Trophoblast cell (in vitro differentiated cells and primary cell): ENCODE measurements at regions not wholly inside any gene's neighbourhood (a gene's known extent, or its start where the extent isn't known, plus 50 kb on each side); places are given as distances from the start of the nearest gene placed in this dataset.
A peak's percentile ranks its signal among the peaks of the same experiment; 100 is the strongest.

Experiments used
- DNase-seq, 2 donors: peaks; one replicate each; pipeline ENCODE4 v3.0.0-alpha.2; 2016
- H2AFZ ChIP-seq: 2 replicates; pipeline ENCODE4 v1.6.1; 2013; ENCODE audit warnings: low read length, moderate library complexity, mild to moderate bottlenecking; ENCODE audit not compliant: insufficient read depth, poor library complexity
- H2AK5ac ChIP-seq: 2 replicates; pipeline ENCODE4 v1.6.1; 2013; ENCODE audit warnings: mild to moderate bottlenecking, low read length
- H2BK120ac ChIP-seq: 2 replicates; pipeline ENCODE4 v1.6.1; 2013; ENCODE audit warnings: low read length, mild to moderate bottlenecking, moderate library complexity; ENCODE audit not compliant: insufficient read depth, poor library complexity
- H2BK12ac ChIP-seq: 2 replicates; pipeline ENCODE4 v1.6.1; 2013; ENCODE audit warnings: mild to moderate bottlenecking, low read length, moderate library complexity
- H2BK5ac ChIP-seq: 2 replicates; pipeline ENCODE4 v1.6.1; 2013; ENCODE audit warnings: low read length, low read depth, moderate library complexity, mild to moderate bottlenecking; ENCODE audit not compliant: poor library complexity
- H3K14ac ChIP-seq: 2 replicates; pipeline ENCODE4 v1.6.1; 2013; ENCODE audit warnings: mild to moderate bottlenecking, low read length
- H3K18ac ChIP-seq: 2 replicates; pipeline ENCODE4 v1.6.1; 2013; ENCODE audit warnings: mild to moderate bottlenecking, low read length
- H3K23ac ChIP-seq: 2 replicates; pipeline ENCODE4 v1.6.1; 2013; ENCODE audit warnings: low read length
- H3K27ac ChIP-seq: 2 replicates; pipeline ENCODE4 v1.5.1; 2013; ENCODE audit warnings: low read depth, mild to moderate bottlenecking, inconsistent platforms, low read length, moderate library complexity
- H3K27me3 ChIP-seq: 2 replicates; pipeline ENCODE4 v1.6.1; 2013; ENCODE audit warnings: inconsistent platforms, mild to moderate bottlenecking, low read length, moderate library complexity; ENCODE audit not compliant: insufficient read depth
- H3K36me3 ChIP-seq, 2 experiments: 1 replicate in 1 of 2; 2 replicates in 1 of 2; pipeline ENCODE4 v1.6.1; 2013; ENCODE audit warnings: low read length in 2 of 2, mild to moderate bottlenecking in 2 of 2, moderate library complexity in 1 of 2; ENCODE audit not compliant: insufficient read depth in 2 of 2, control insufficient read depth in 1 of 2
- H3K4ac ChIP-seq: 2 replicates; pipeline ENCODE4 v1.6.1; 2013; ENCODE audit warnings: low read depth, mild to moderate bottlenecking, low read length, moderate library complexity
- H3K4me1 ChIP-seq, 2 experiments: 1 replicate in 1 of 2; 2 replicates in 1 of 2; pipeline ENCODE4 v1.6.1; 2013; ENCODE audit warnings: low read length in 2 of 2, mild to moderate bottlenecking in 2 of 2, moderate library complexity in 1 of 2; ENCODE audit not compliant: insufficient read depth in 2 of 2, control insufficient read depth in 1 of 2
- H3K4me2 ChIP-seq: 2 replicates; pipeline ENCODE4 v1.6.1; 2013; ENCODE audit warnings: inconsistent platforms, mild to moderate bottlenecking, low read length, moderate library complexity
- H3K4me3 ChIP-seq: 2 replicates; pipeline ENCODE4 v1.5.1; 2013; ENCODE audit warnings: mild to moderate bottlenecking, low read depth, low read length, inconsistent platforms
- H3K79me1 ChIP-seq: one replicate; pipeline ENCODE4 v1.6.1; 2013; ENCODE audit warnings: low read length
- H3K79me2 ChIP-seq: 2 replicates; pipeline ENCODE4 v1.6.1; 2013; ENCODE audit warnings: low read length, mild to moderate bottlenecking; ENCODE audit not compliant: control insufficient read depth, insufficient read depth, poor library complexity
- H3K9ac ChIP-seq: 2 replicates; pipeline ENCODE4 v1.6.1; 2013; ENCODE audit warnings: mild to moderate bottlenecking, low read length
- H3K9me3 ChIP-seq: 2 replicates; pipeline ENCODE4 v1.6.1; 2013; ENCODE audit warnings: low read depth, mild to moderate bottlenecking, control low read depth, inconsistent platforms, low read length; ENCODE audit not compliant: insufficient read depth
- H4K12ac ChIP-seq: 2 replicates; pipeline ENCODE4 v1.6.1; 2013; ENCODE audit warnings: low read depth, mild to moderate bottlenecking, low read length, moderate library complexity
- H4K8ac ChIP-seq: 2 replicates; pipeline ENCODE4 v1.6.1; 2013; ENCODE audit warnings: low read depth, mild to moderate bottlenecking, low read length, moderate library complexity
- H4K91ac ChIP-seq: one replicate; pipeline ENCODE4 v1.6.1; 2013; ENCODE audit warnings: low read depth, mild to moderate bottlenecking, low read length, moderate library complexity
- WGBS: extraction: QIAGEN DNeasy Blood & Tissue Kit; methylation state at CpG from one replicate; pipeline ENCODE4 v1.1.7; 2013; ENCODE audit warnings: missing lambda C conversion rate; ENCODE audit not compliant: insufficient read length, insufficient coverage; ENCODE audit errors: extremely low coverage; 5-methylcytosine and 5-hydroxymethylcytosine counted together

DNA sequence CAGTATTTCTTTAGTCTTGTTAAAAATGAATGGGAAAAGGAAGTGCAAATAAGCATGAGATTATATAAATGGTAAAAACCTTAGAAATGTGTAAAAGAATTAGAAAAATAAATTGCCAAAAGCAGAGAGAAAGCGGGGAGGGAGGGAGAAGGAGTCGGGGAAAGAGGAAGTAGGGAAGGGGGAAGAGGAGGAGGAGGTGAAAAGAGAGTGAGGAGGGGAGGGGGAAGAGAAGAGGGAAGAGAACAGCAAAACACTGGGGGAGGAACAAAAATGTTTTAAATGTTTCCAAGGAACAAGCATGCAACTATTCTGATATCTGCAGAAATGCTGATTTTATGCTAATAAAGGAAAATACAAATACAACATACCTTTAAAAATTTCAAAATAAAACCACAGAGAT lies 317.5 kb downstream of the PIK3R1 start:
- Histone ChIP-seq H3K14ac (no peak overlapping the region), H3K23ac (no peak overlapping the region)
- WGBS: 100% methylated on average over 2 of the region's 2 CpGs

DNA sequence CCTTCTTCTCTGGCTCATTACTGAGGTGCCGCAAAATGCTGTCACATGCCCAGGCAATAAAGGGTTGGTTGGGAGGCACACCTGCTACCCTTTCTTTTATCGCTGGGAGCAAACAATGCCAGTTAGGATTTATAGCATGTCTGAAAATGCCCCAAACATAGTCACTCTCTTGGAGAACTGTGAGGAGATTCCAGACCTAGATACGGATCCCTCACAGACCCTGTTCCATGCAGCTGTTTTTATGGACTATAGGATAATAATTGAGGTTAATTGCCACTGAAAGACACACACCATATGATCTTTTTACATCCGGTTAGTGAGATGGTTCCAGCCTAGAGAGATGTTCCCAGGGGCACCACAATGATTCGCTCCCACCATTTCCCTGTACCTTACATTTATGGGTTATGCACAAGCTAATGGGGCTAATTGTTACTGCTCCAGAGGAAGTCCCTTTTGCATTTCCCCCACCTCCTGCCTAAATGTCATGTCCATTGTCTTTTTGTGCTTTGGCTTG lies 318.1 kb downstream of the PIK3R1 start:
- Histone ChIP-seq H3K79me1 (peaks cover 4% of the 10 kb centered on the region), H4K12ac (no peak overlapping the region), H3K4ac (no peak overlapping the region), H3K79me2 (no peaks in the 10 kb centered on the region), H3K9me3 (no peaks in the 10 kb centered on the region), H3K4me3 (no peak overlapping the region), H3K27ac (no peak overlapping the region), H2BK5ac (no peak overlapping the region), H3K14ac (no peak overlapping the region), H2AK5ac (no peak overlapping the region), H3K4me1 (peaks cover 2 to 3% of the 10 kb centered on the region in 2 experiments), H4K91ac (no peak overlapping the region), H4K8ac (no peak overlapping the region), H3K27me3 (no peaks in the 10 kb centered on the region), H3K18ac (no peak overlapping the region), H3K23ac (no peak overlapping the region), H2BK120ac (no peak overlapping the region), H3K4me2 (no peak overlapping the region), H3K36me3 (no peaks in the 10 kb centered on the region), H2BK12ac (no peak overlapping the region), H3K9ac (no peak overlapping the region), H2AFZ (no peak overlapping the region)
- DNase-seq: no peak
- WGBS: no CpG with 5 or more reads among the region's 5 CpGs

More for the DNA sequence above, 317.5 kb downstream of the PIK3R1 start:
- no peak overlapping the region for H3K4ac ChIP-seq
- H4K12ac ChIP-seq: no peak overlapping the region
- H3K27ac ChIP-seq: no peak overlapping the region
- no peak overlapping the region for H2BK120ac ChIP-seq
- H3K27me3 ChIP-seq: no peaks in the 10 kb centered on the region
- no peaks in the 10 kb centered on the region for H3K9me3 ChIP-seq
- H2AK5ac ChIP-seq: no peak overlapping the region
- H2BK12ac ChIP-seq: no peak overlapping the region
- H3K79me2 ChIP-seq: no peaks in the 10 kb centered on the region
- H4K8ac ChIP-seq: no peak overlapping the region
- no peak overlapping the region for H2AFZ ChIP-seq
- H3K9ac ChIP-seq: no peak overlapping the region
- no peak overlapping the region for H3K18ac ChIP-seq
- H3K36me3 ChIP-seq: no peaks in the 10 kb centered on the region
- H3K4me1 ChIP-seq: peaks cover 2 to 3% of the 10 kb centered on the region in 2 experiments
- no peak overlapping the region for H3K4me2 ChIP-seq
- H4K91ac ChIP-seq: no peak overlapping the region
- no peak for DNase-seq
- H2BK5ac ChIP-seq: no peak overlapping the region
- H3K4me3 ChIP-seq: no peak overlapping the region
- H3K79me1 ChIP-seq: peaks cover 4% of the 10 kb centered on the region

DNA sequence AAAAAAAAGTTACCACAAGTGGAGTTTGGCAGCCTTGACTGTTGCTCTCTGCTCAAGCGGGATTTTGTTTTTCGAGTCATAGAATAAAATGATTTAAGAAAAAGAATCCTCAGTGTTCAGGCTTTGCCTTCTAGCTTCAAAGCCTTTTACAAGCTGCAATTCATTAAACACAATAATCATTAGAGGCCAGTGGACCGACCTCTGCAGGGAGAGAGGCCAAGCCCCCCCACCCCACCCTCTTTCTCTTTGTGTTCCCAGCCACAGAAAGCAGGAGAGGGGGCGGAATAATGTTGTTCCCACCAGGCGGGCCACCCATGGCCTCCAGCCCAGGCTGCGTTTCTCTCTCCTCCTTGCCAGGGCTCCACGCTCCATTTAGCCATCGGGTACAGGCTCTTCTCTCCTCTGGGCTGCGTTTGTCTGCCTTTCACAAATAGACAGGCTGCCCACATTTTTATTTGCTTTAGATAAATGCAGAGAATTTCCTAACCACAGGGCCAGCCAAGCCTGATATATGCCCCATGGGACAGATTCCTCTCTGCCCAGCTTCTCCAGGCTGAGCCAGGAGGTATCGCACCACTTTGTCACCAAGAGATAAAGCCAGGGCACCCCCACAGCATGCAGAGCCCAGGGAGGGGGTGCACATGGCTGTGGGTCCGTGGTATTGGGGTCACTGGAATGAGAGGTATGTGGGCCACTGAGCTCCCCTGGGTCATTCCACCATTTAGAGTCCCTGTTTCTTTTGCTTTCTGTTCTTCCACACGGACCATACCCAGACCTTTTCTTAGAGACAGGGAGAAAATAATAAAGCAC lies 318.8 kb downstream of the PIK3R1 start:
- H3K9ac ChIP-seq: no peak overlapping the region
- H3K23ac ChIP-seq: no peak overlapping the region
- H2AK5ac ChIP-seq: no peak overlapping the region
- no peaks in the 10 kb centered on the region for H3K9me3 ChIP-seq
- peak overlapping the region; percentile 46 for H3K18ac ChIP-seq
- H4K91ac ChIP-seq: peak overlapping the region; percentile 30
- no peak overlapping the region for H2AFZ ChIP-seq
- whole genome bisulfite sequencing: no CpG with 5 or more reads among the region's 12 CpGs
- no peaks in the 10 kb centered on the region for H3K27me3 ChIP-seq
- no peak overlapping the region for H3K4me2 ChIP-seq
- no peak for DNase-seq
- H4K12ac ChIP-seq: no peak overlapping the region
- no peaks in the 10 kb centered on the region for H3K36me3 ChIP-seq
- H3K79me2 ChIP-seq: no peaks in the 10 kb centered on the region
- peak overlapping the region; percentile 68 for H2BK12ac ChIP-seq
- no peak overlapping the region for H3K27ac ChIP-seq
- no peak overlapping the region for H4K8ac ChIP-seq
- peaks cover 4% of the 10 kb centered on the region for H3K79me1 ChIP-seq
- H3K4me1 ChIP-seq: peaks cover 2 to 3% of the 10 kb centered on the region in 2 experiments
- no peak overlapping the region for H3K4ac ChIP-seq
- H3K4me3 ChIP-seq: no peak overlapping the region
- peak overlapping the region; percentile 17 for H2BK120ac ChIP-seq
- H2BK5ac ChIP-seq: no peak overlapping the region
- peak overlapping the region; percentile 34 for H3K14ac ChIP-seq

DNA sequence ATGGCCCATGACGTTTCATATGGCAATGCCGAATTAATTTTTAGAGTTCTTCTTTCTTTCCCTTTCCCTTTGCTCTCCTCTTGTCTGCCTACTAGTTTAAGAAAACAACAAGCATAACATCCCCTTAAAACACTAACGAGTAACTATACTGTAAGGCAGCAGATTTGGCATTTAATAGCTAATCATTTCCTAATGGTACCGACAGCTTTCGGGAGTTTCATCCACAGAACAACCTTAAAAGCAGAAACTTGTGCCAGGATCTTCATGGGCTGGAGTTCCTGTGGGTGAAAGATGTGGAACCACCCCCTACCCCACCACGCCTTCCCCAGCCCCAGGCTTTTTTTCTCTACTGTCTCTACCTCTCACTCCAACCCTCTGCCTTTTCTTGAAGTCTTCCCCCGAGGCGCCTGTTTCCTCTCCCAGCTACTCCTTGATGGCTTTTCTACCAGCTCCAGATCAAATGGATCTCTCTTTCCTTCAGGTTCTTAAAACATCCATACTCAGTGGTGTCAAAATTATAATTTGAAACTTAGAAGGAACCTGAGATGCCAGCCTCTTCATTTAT lies 319.5 kb downstream of the PIK3R1 start:
- Histone ChIP-seq H3K9ac (no peak overlapping the region), H3K4me2 (no peak overlapping the region), H4K8ac (no peak overlapping the region), H3K79me2 (no peaks in the 10 kb centered on the region), H2BK5ac (no peak overlapping the region), H3K4me3 (no peak overlapping the region), H3K27ac (no peak overlapping the region), H3K27me3 (no peaks in the 10 kb centered on the region), H3K14ac (no peak overlapping the region), H3K18ac (no peak overlapping the region), H4K91ac (no peak overlapping the region), H2AFZ (no peak overlapping the region), H3K23ac (no peak overlapping the region), H2BK120ac (no peak overlapping the region), H3K4me1 (peaks cover 2 to 3% of the 10 kb centered on the region in 2 experiments), H3K4ac (no peak overlapping the region), H2AK5ac (no peak overlapping the region), H2BK12ac (no peak overlapping the region), H4K12ac (no peak overlapping the region), H3K79me1 (peaks cover 4% of the 10 kb centered on the region), H3K9me3 (no peaks in the 10 kb centered on the region), H3K36me3 (no peaks in the 10 kb centered on the region)
- no CpG with 5 or more reads among the region's 8 CpGs for WGBS
- DNase-seq: no peak
